Left ventricle myocardium inferior (tissue), 1 donor: ENCODE measurements at regions not wholly inside any gene's neighbourhood (a gene's known extent, or its start where the extent isn't known, plus 50 kb on each side); places are given as distances from the start of the nearest gene placed in this dataset.

Experiments used
- DNase-seq: peaks from one replicate; pipeline ENCODE4 v3.0.0-alpha.2; 2020
- H3K27ac ChIP-seq: fragments of 200-600 bp; replicated peaks from 2 replicates; pipeline ENCODE4 v1.8.0; 2021
- H3K27me3 ChIP-seq: fragments of 200-600 bp; 2 replicates; pipeline ENCODE4 v1.8.0; 2021; ENCODE audit warnings: low read depth
- H3K36me3 ChIP-seq: fragments of 200-600 bp; 2 replicates; pipeline ENCODE4 v1.8.0; 2021
- H3K4me1 ChIP-seq: fragments of 200-600 bp; 2 replicates; pipeline ENCODE4 v1.8.0; 2021
- H3K4me3 ChIP-seq: fragments of 200-600 bp; 2 replicates; pipeline ENCODE4 v1.8.0; 2021; ENCODE audit warnings: mild to moderate bottlenecking, moderate library complexity
- H3K9me3 ChIP-seq: fragments of 200-600 bp; replicated peaks from 2 replicates; pipeline ENCODE4 v1.8.0; 2021
- intact Hi-C: fragments of 100-400 bp; cut with micrococcal nuclease; formaldehyde crosslinking; loops from one replicate; pipeline ENCODE4 v1.11.0; 2022
- TF ChIP-seq, protein P1 (sequence below): fragments of 200-600 bp; IDR thresholded peaks from 2 replicates; pipeline ENCODE4 v1.8.0; 2021; ENCODE audit warnings: antibody characterized with exemption, mild to moderate bottlenecking, borderline replicate concordance
- donor health status: DM: no; HTN: yes; CAD: no; lungs with severe emphysema.

DNA sequence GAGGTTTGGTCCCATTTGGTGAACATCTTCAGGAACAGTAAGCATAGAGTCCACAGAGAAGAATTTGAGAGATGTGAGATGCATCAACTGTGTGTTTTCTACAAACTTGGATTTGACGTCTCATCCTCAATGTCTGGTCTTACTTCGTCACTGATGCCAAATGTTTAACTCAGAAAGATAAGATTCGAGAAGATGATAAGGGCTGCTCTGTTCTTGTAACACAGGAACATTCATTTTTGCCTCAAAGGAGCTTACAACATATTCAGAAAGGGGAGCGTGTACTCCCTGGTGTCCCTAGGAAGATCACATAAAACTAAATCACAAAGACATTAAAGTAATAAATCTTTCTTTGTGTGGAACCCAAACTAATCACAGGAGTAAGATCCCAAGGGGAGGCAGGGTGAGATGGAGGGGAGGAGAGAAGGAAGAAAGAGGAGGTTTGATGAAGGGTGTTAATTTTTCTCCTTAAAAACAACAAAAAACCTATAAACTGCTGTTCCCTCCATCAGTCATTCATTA, 247.7 kb upstream of the IRS2 start:
- no peak overlapping the region for H3K4me3 ChIP-seq
- H3K9me3 ChIP-seq = no peaks in the 10 kb centered on the region
- no peaks in the 10 kb centered on the region for H3K27me3 ChIP-seq
- intact Hi-C loops = no loop called here
- no peaks in the 10 kb centered on the region for H3K36me3 ChIP-seq
- H3K4me1 ChIP-seq = no peaks in the 10 kb centered on the region
- TF ChIP-seq, protein P1, sequence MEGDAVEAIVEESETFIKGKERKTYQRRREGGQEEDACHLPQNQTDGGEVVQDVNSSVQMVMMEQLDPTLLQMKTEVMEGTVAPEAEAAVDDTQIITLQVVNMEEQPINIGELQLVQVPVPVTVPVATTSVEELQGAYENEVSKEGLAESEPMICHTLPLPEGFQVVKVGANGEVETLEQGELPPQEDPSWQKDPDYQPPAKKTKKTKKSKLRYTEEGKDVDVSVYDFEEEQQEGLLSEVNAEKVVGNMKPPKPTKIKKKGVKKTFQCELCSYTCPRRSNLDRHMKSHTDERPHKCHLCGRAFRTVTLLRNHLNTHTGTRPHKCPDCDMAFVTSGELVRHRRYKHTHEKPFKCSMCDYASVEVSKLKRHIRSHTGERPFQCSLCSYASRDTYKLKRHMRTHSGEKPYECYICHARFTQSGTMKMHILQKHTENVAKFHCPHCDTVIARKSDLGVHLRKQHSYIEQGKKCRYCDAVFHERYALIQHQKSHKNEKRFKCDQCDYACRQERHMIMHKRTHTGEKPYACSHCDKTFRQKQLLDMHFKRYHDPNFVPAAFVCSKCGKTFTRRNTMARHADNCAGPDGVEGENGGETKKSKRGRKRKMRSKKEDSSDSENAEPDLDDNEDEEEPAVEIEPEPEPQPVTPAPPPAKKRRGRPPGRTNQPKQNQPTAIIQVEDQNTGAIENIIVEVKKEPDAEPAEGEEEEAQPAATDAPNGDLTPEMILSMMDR = no peak
- DNase-seq = no peak
- H3K27ac ChIP-seq = no peak overlapping the region

DNA sequence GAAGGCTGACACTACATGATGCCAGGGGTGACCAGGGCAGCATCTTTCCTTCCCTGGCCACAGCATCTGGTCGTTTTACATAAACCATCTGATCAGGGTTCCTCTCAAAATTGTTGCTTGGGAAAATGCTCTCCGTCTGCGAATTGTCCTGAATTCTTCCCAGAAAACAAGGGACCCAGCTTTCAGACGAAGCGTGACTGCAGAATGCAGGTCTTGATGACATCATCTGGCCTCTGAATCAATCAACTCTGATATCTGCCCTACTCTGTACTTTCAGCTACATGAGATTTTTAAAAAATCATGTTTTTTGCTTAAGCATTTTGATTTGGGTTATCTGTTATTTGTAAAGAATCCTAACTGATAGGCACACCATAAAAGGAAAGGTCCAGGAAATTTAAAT, 246.6 kb upstream of the IRS2 start:
- Histone ChIP-seq H3K4me3 (no peak overlapping the region), H3K27me3 (no peaks in the 10 kb centered on the region), H3K36me3 (no peaks in the 10 kb centered on the region), H3K4me1 (no peaks in the 10 kb centered on the region), H3K9me3 (no peaks in the 10 kb centered on the region), H3K27ac (no peak overlapping the region)
- no peak for DNase-seq
- intact Hi-C loops = no loop called here
- TF ChIP-seq, protein P1 = no peak

DNA sequence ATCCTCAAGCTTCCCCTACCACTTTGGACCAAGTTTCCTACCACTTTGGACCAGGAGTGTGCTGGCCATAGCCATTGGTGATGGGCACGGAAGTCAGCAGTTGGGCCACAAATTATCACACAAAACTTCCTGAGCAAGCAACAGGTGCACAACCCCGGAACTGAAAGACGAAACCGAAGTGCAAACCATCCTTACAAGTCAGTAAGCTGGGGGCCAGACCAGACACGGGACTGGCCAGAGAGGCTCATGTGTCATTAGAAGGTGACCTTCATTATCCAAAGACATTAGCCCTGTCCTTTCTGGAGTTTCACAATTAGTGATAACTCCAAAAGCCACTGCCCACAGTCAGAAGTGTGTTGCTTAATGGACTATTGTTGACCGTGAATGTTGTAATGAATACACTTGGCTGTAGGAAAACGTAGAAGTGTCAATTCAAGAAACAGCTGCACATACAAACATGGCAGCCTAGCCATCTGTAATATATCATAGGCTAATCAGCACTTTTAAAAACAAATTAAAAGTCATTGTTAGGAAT, 244.1 kb upstream of the IRS2 start:
- H3K4me1 ChIP-seq = no peaks in the 10 kb centered on the region

DNA sequence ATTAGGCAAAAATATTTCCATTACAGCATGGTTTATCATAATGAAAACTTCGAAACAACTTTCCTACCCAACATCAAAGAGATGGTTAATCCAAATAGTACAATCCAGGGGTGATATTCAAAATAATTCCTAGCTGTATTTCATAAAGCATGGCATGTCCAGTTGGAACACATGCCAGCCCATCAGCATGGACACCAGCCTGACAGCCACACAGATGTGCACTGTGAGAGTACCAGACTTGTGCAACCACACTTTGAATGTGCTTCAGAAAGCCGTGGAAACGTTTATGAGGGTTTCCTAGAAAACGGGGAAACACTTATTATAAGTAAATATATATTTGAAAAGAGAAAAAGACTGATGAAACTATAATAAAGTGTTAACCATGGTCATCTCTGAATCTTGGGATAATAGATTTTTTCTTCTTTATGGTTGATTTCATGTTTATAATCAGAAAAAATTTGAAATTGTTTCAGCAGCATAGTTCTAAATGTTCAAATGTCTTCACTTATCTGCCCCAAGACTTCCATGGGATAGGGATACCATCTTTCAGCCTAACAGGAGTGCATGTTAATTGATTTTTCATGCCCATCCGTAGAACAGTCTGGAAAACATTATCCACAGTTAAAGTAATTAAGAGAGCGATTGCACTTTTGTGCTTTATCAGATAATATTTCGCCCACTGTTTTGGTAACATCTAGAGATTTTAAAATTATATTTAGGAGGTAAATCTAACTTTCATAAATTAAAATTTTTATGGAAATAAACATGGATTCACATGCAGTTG, 242.6 kb upstream of the IRS2 start:
- Histone ChIP-seq H3K4me3 (no peak overlapping the region), H3K27ac (no peak overlapping the region), H3K4me1 (peaks cover 8% of the 10 kb centered on the region), H3K36me3 (no peaks in the 10 kb centered on the region), H3K9me3 (no peaks in the 10 kb centered on the region), H3K27me3 (no peaks in the 10 kb centered on the region)
- TF ChIP-seq, protein P1 = no peak
- DNase-seq = no peak
- intact Hi-C loops = no loop called here

More for the DNA sequence above, 244.1 kb upstream of the IRS2 start:
- no peak overlapping the region for H3K4me3 ChIP-seq
- no peaks in the 10 kb centered on the region for H3K27me3 ChIP-seq
- intact Hi-C loops = no loop called here
- no peaks in the 10 kb centered on the region for H3K9me3 ChIP-seq
- H3K36me3 ChIP-seq = no peaks in the 10 kb centered on the region
- DNase-seq = no peak
- TF ChIP-seq, protein P1 = no peak
- no peak overlapping the region for H3K27ac ChIP-seq

DNA sequence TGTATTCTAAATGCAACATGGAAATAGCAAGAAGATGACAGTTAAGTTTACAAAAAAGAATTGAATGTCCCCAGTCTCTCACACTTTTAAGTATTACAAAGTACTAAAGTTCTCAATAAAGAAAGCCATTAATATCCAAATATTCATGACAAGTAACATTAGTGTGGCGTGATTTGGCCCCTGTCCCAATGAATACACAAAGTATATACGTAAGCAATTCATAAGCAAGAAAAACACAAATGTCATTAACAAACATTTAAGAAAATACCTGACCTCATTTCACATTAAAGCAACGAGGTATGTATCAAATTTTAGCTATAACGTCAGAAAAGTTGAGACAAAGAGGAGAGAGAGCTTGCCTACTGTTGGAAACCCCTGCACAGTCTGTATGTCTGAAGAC, 241.9 kb upstream of the IRS2 start:
- H3K9me3 ChIP-seq = no peaks in the 10 kb centered on the region
- H3K4me1 ChIP-seq = peaks cover 15% of the 10 kb centered on the region
- no peak for DNase-seq
- no peaks in the 10 kb centered on the region for H3K36me3 ChIP-seq
- TF ChIP-seq, protein P1 = no peak
- no peak overlapping the region for H3K4me3 ChIP-seq
- intact Hi-C loops = no loop called here
- no peak overlapping the region for H3K27ac ChIP-seq
- H3K27me3 ChIP-seq = no peaks in the 10 kb centered on the region
